Spleen (tissue), 11 donors: ENCODE measurements at regions not wholly inside any gene's neighbourhood (a gene's known extent, or its start where the extent isn't known, plus 50 kb on each side); places are given as distances from the start of the nearest gene placed in this dataset.

ENCODE experiments used
- DNase-seq: peaks from one replicate; pipeline ENCODE4 v3.0.0-alpha.2; 2020
- H3K27ac ChIP-seq, 8 donors: fragments of 200-600 bp; sonication (generic) in 7 of 8; 1 replicate in 4 of 8; 2 replicates in 4 of 8; pipeline versions ENCODE4 v1.5.0 to v1.8.0; 2016 to 2021; ENCODE audit warnings: inconsistent platforms in 4 of 8, mild to moderate bottlenecking in 4 of 8, moderate library complexity in 1 of 8
- H3K27me3 ChIP-seq, 7 donors: fragments of 200-600 bp; sonication (generic) in 6 of 7; replicated peaks in 1 of 7; 1 replicate in 4 of 7; 2 replicates in 3 of 7; pipeline versions ENCODE4 v1.5.0 to v1.8.0; 2016 to 2021; ENCODE audit warnings: inconsistent platforms in 3 of 7, mild to moderate bottlenecking in 1 of 7
- H3K36me3 ChIP-seq, 6 donors: fragments of 200-600 bp; sonication (generic) in 5 of 6; 1 replicate in 4 of 6; 2 replicates in 2 of 6; pipeline versions ENCODE4 v1.5.0 to v1.8.0; 2016 to 2021; ENCODE audit warnings: inconsistent platforms in 2 of 6
- H3K4me1 ChIP-seq, 6 donors: fragments of 200-600 bp; sonication (generic) in 5 of 6; 1 replicate in 3 of 6; 2 replicates in 3 of 6; pipeline versions ENCODE4 v1.5.0 to v1.8.0; 2016 to 2021; ENCODE audit warnings: inconsistent platforms in 3 of 6
- H3K4me3 ChIP-seq, 8 donors: fragments of 200-600 bp; sonication (generic) in 7 of 8; 1 replicate in 4 of 8; 2 replicates in 4 of 8; pipeline versions ENCODE4 v1.5.0 to v1.8.0; 2016 to 2021; ENCODE audit warnings: inconsistent platforms in 4 of 8, mild to moderate bottlenecking in 4 of 8, moderate library complexity in 2 of 8
- H3K9me3 ChIP-seq, 8 donors: fragments of 200-600 bp; sonication (generic) in 7 of 8; 1 replicate in 4 of 8; 2 replicates in 4 of 8; pipeline versions ENCODE4 v1.5.0 to v1.8.0; 2016 to 2021; ENCODE audit warnings: inconsistent platforms in 4 of 8
- POLR2A ChIP-seq, 3 donors: fragments of 450-650 bp; IDR thresholded peaks; one replicate each; pipeline ENCODE4 v1.5.1; 2017; ENCODE audit warnings: antibody characterized with exemption in 3 of 3, mild to moderate bottlenecking in 1 of 3
- POLR2AphosphoS5 ChIP-seq, 3 donors: sonication (generic); formaldehyde crosslinking; IDR thresholded peaks; one replicate each; pipeline ENCODE4 v1.5.1; 2017; ENCODE audit warnings: antibody characterized with exemption in 3 of 3
- WGBS, 5 donors: extraction: QIAGEN DNeasy Blood & Tissue Kit in 3 of 5; methylation state at CpG; one replicate each; pipeline versions ENCODE4 v1.1.5 to v1.1.7; 2013 to 2018; 5-methylcytosine and 5-hydroxymethylcytosine counted together
- intact Hi-C: fragments of 100-400 bp; cut with DNase I; formaldehyde crosslinking; loops from one replicate; pipeline ENCODE4 v1.15.0; 2023; ENCODE audit warnings: low total_unique reads
- TF ChIP-seq, protein P1 (sequence below), 11 experiments: fragments of 200-600 bp in 7 of 11; fragments of 450-650 bp in 4 of 11; sonication (generic) in 4 of 11; IDR thresholded peaks in 8 of 11; conservative IDR thresholded peaks in 3 of 11; 1 replicate in 7 of 11; 2 replicates in 4 of 11; pipeline versions ENCODE4 v1.4.0 to v1.8.0; 2016 to 2021; ENCODE audit warnings: antibody characterized with exemption in 11 of 11, inconsistent platforms in 4 of 11, mild to moderate bottlenecking in 1 of 11
- donor health status: healthy with polysubstance abuse.
- donor health status: DM: no; HTN: no; CAD: no; lungs with moderate emphysema.
- donor health status: DM: no; HTN: no; CAD: no.
- donor health status: Bipolar disorder and iron deficiency.
- donor health status: healthy.
- donor health status: DM: no; HTN: no; CAD: no.
- donor health status: DM: yes; HTN: yes; CAD: no.

GRCh38 chr14:35220027-35220676 lies 72.0 kb upstream of the PSMA6 start:
- no peak for DNase-seq
- WGBS, 5 donors, result 95 to 97% (median 96%) methylated on average over 3 of the region's 3 CpGs
- H3K4me1 ChIP-seq, result peaks cover 0 to 24% (median 0%) of the 10 kb centered on the region in 6 donors
- intact Hi-C loops, result no loop called here
- H3K4me3 ChIP-seq, result no peak overlapping the region
- no peak overlapping the region for H3K27ac ChIP-seq
- no peak for TF ChIP-seq POLR2AphosphoS5 (IDR thresholded peaks at IDR 0.05)
- no peak for TF ChIP-seq POLR2A (IDR thresholded peaks at IDR 0.05)
- TF ChIP-seq, protein P1, sequence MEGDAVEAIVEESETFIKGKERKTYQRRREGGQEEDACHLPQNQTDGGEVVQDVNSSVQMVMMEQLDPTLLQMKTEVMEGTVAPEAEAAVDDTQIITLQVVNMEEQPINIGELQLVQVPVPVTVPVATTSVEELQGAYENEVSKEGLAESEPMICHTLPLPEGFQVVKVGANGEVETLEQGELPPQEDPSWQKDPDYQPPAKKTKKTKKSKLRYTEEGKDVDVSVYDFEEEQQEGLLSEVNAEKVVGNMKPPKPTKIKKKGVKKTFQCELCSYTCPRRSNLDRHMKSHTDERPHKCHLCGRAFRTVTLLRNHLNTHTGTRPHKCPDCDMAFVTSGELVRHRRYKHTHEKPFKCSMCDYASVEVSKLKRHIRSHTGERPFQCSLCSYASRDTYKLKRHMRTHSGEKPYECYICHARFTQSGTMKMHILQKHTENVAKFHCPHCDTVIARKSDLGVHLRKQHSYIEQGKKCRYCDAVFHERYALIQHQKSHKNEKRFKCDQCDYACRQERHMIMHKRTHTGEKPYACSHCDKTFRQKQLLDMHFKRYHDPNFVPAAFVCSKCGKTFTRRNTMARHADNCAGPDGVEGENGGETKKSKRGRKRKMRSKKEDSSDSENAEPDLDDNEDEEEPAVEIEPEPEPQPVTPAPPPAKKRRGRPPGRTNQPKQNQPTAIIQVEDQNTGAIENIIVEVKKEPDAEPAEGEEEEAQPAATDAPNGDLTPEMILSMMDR (IDR thresholded peaks at IDR 0.05 in 8 of 11, conservative IDR thresholded peaks at IDR 0.05 in 3 of 11), result no peak
- peaks cover 0 to 13% (median 0%) of the 10 kb centered on the region in 6 donors for H3K36me3 ChIP-seq
- no peaks in the 10 kb centered on the region for H3K9me3 ChIP-seq
- no peaks in the 10 kb centered on the region for H3K27me3 ChIP-seq

- intact Hi-C loops, result no loop called here
Observed at GRCh38 chr14:35220920-35221319, 71.3 kb upstream of the PSMA6 start.

DNA sequence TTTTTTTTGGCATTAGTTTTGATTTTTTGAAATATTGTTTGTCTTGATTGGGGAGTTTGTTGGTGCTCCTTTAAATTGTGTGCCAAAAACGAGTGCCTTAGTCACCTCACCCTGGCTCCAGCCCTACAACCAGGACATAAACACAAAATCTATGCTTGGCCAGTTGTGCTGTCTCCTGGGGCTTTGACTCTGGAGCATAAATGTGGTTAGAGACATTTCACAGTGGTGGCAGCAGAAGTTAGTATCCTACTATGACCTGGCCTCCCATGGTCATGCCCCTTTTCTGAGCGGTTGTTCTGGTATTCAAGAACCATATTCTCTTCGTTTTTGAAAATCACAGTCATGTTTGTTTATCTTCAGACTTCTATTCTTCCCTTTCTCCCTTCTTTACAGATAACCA lies 70.7 kb upstream of the PSMA6 start:
- Histone ChIP-seq H3K4me1 (peaks cover 0 to 19% (median 0%) of the 10 kb centered on the region in 6 donors), H3K27me3 (no peaks in the 10 kb centered on the region), H3K4me3 (no peak overlapping the region), H3K36me3 (peaks cover 0 to 13% (median 0%) of the 10 kb centered on the region in 6 donors), H3K9me3 (no peaks in the 10 kb centered on the region), H3K27ac (no peak overlapping the region)
- 84 to 98% (median 89%) methylated on average over 3 of the region's 3 CpGs for WGBS, 5 donors
- intact Hi-C loops, result no loop called here
- TF ChIP-seq POLR2A (IDR thresholded peaks at IDR 0.05) (no peak), POLR2AphosphoS5 (IDR thresholded peaks at IDR 0.05) (no peak)
- TF ChIP-seq, protein P1 (IDR thresholded peaks at IDR 0.05 in 8 of 11, conservative IDR thresholded peaks at IDR 0.05 in 3 of 11), result no peak
- DNase-seq, result no peak

More at GRCh38 chr14:35220920-35221319, 71.3 kb upstream of the PSMA6 start:
- Histone ChIP-seq H3K27me3 (no peaks in the 10 kb centered on the region), H3K27ac (no peak overlapping the region), H3K4me1 (peaks cover 0 to 19% (median 0%) of the 10 kb centered on the region in 6 donors), H3K9me3 (no peaks in the 10 kb centered on the region), H3K4me3 (no peak overlapping the region), H3K36me3 (peaks cover 0 to 13% (median 0%) of the 10 kb centered on the region in 6 donors)
- TF ChIP-seq, protein P1 (IDR thresholded peaks at IDR 0.05 in 8 of 11, conservative IDR thresholded peaks at IDR 0.05 in 3 of 11), result no peak
- TF ChIP-seq POLR2AphosphoS5 (IDR thresholded peaks at IDR 0.05), result no peak
- no peak for TF ChIP-seq POLR2A (IDR thresholded peaks at IDR 0.05)
- 86 to 100% (median 96%) methylated on average over 1 of the region's 1 CpG for WGBS, 5 donors
- DNase-seq, result no peak

DNA sequence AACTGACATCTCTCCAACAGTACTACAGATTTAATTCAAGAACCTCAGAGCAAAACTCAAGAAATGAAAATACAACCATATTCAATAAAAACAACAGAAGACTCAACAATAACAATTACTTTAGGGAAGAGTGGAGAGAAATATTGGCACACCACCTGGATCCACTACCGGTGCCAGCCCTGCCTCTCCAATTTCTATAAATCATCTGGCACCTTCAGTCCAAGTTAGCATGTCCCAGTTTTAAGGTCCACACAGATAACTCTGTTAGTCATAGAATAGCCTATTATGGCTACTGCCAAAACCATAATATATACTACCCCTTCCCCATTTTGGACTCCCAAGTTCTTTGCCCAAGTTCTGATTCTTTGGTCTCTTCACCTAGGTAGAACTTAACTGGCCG lies 69.9 kb upstream of the PSMA6 start:
- 94 to 98% (median 97%) methylated on average over 2 of the region's 2 CpGs for WGBS, 5 donors
- intact Hi-C loops, result no loop called here
- H3K27ac ChIP-seq, result peak overlapping the region in 3 of 8 donors; percentile 33 to 49 (median 39)

More for the DNA sequence above, 69.9 kb upstream of the PSMA6 start:
- no peak overlapping the region for H3K4me3 ChIP-seq
- H3K36me3 ChIP-seq, result peaks cover 0 to 13% (median 0%) of the 10 kb centered on the region in 6 donors
- H3K9me3 ChIP-seq, result no peaks in the 10 kb centered on the region
- TF ChIP-seq, protein P1 (IDR thresholded peaks at IDR 0.05 in 8 of 11, conservative IDR thresholded peaks at IDR 0.05 in 3 of 11), result no peak
- TF ChIP-seq POLR2AphosphoS5 (IDR thresholded peaks at IDR 0.05), result no peak
- no peak for TF ChIP-seq POLR2A (IDR thresholded peaks at IDR 0.05)
- H3K27me3 ChIP-seq, result no peaks in the 10 kb centered on the region
- H3K4me1 ChIP-seq, result peaks cover 0 to 19% (median 0%) of the 10 kb centered on the region in 6 donors
- DNase-seq, result no peak
